ENCODE measurements at regions not wholly inside any gene's neighbourhood (a gene's known extent, or its start where the extent isn't known, plus 50 kb on each side); places are given as distances from the start of the nearest gene placed in this dataset.

DNA sequence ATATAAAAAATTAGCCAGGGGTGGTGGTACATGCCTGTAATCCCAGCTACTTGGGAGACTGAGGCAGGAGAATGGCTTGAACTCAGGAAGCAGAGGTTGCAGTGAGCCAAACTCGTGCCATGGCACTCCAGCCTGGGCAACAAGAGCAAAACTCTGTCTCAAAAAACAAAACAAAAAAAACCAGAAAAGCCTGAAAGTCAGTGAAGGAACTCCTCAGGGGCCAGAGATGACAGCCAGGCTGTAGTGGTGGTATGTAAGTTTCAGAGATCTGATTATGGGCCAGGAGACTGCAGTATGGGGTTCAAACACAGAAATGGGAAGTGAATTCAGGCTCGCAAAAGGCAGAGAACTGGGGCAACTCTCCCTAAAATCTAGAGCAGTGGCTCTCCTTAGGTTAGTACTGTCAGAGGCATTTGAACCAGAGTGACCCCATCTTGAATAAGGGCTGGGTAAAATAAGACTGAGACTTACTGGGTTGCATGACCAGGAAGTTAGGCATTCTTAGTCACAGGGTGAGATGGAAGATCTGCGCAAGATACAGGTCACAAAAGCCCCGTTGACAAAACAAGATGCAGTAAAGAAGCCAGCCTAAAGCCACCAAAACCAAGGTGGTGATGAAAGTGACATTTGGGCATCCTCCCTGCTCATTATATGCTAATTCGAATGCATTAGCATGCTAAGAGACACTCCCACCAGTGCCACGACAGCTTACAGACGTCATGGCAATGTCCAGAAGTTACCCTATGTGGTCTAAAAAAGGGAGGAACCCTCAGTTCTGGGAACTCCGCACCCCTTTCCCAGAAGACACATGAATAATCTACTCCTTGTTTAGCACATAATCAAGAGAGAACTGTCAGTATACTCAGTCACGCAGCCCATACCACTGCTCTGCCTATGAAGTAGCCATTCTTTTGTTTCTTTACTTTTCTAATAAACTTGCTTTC, 120.2 kb upstream of the XYLT1 start:
- TF ChIP-seq GATA2 (IDR thresholded peaks at IDR 0.05; ENCODE audit: low read depth, low read length) (no peak), GATA3 (IDR thresholded peaks at IDR 0.05; ENCODE audit: low read depth, low read length) (no peak)
